CD4-positive, alpha-beta T cell treated with Interleukin-12 subunit alpha and Interleukin-12 subunit beta, for 1 hour (primary cell): ENCODE measurements at regions not wholly inside any gene's neighbourhood (a gene's known extent, or its start where the extent isn't known, plus 50 kb on each side); places are given as distances from the start of the nearest gene placed in this dataset.

Experiments used
- DNase-seq: peaks from one replicate; pipeline ENCODE4 v3.0.0-alpha.2; 2020

DNA sequence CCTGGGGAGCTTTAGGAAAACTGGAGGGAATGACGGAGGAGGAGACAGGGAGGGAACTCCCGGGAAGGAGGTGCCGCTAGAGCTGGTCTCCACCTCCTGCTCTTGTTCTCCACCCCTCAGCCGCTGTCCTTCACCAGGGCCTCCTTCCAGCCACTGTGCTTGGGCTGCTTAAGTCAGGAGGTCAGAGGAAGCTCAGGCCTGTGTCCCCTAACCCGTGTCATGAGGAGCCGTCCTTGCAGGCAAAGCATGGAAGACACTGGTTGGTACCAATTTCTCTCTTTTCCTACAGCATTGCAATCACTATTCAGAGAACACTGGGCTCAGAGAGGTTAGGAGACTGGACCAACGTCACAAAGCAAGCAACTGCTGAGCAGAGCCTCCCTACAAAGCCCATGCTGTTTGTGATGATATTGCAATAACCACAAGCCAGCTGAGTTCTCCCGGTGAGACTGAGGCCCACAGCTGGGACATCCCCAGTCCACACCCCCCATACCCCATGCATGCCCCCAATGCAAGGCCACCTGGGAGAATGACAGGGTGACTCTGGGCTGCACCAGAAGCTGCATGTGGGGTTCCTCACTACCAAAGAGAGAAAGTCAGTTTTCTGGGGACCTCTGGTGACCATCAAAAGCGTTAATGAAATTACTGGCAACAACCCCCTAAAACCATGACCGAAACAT is 427.5 kb downstream of the NPHP4 start:
- DNase-seq: no peak

DNA sequence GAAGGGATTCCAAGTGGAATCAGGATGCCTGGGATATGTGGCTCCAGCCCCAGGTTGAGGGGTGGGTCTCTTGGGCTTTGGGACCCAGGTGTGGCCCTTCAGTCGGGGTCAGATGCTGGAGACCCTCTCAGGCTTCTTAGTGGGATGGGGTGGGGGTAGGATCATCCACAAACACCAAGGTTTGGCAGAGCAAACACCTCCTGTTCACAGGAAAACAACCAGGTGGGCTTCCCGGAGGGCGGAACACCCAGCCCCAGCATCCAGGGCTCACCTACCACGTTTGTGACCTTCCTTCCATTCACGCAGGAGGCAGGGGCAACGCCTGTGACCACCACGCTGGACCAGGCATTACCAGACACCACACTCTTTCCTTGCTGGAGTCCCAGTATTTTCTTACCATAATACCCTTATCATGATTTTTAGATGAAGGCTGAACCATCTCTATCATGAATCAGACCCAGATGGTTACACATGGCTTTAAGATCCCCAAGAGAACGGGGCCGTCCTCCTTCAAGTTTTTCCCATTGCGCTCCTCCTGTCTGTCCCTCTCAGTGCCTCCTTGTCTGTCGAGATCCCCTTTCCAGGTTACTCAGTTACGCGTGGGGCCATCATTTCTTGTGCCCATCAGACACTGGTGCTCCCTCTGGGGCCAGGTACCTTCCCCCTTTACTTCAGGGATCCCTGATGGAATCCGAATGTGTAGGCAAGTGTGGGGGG is 428.2 kb downstream of the NPHP4 start:
- DNase-seq: no peak

DNA sequence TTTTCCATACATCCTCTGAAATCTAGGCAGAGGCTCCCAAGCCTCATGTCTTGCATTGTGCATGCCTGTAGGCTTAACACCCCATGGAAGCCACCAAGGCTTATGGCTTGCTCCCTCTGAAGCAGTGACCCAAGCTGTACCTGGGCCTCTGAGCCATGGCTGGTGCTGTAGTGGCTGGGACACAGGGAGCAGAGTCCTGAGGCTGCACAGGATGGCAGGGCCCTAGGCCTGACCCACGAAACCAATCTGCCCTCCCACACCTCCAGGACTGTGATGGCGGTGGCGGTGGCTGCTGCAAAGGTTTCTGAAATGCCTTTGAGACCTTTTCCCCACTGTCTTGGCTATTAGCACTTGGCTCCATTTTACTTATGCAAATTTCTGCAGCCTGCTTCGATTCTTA is 429.5 kb downstream of the NPHP4 start:
- DNase-seq: no peak

DNA sequence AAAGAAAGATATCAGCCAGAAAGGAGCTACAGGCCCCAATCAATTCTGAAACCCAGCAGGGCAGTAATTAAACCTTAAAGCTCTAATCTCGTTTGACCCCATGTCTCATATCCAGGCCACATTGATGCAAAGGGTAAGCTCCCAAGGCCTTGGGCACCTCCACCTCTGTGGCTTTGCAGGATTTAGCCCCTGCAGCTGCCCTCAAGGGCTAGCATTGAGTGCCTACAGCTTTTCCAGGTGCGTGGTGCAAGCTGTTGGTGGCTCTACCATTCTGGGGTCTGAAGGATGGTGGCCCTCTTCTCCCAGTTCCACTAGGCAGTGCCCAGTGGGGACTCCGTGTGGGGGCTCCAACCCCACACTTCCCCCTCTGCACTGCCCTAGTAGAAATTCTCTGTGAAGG is 429.9 kb downstream of the NPHP4 start:
- no peak for DNase-seq

DNA sequence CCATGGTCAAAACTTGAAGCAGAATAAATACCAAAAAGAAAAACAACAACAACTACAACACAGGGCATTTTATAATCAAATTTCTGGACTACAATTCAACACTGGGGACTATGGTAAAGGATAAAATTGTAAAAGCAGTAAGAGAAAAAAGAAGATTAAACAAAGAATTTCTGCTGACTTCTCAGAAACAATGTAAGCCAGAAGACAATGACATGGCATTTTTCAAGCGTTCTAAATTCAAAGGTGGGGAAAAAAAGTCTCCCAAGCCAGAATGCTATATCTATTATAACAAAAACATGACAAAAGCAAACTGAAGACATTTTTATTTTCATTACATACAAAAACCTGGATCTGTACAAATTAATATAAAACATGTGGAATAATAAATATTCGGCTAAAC is 433.1 kb downstream of the NPHP4 start:
- DNase-seq: no peak

DNA sequence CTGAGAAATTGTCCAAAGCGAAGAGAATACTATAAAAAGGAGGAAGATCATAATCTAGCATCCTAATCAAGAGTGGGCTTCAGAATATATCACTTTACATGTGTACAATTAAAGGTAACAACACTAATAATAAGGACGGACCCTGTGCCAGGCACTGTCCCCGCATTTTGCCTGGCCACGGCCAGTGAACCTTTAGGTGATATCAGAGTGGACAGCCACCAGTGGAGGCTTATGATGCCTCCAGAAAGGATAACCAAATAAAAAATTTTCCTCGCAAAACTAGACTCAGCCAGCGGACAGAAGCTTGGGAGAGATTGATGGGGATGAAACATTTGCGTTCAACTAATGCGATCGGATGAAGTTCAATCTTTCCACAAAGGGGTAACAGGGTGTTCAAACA is 436.4 kb downstream of the NPHP4 start:
- no peak for DNase-seq

DNA sequence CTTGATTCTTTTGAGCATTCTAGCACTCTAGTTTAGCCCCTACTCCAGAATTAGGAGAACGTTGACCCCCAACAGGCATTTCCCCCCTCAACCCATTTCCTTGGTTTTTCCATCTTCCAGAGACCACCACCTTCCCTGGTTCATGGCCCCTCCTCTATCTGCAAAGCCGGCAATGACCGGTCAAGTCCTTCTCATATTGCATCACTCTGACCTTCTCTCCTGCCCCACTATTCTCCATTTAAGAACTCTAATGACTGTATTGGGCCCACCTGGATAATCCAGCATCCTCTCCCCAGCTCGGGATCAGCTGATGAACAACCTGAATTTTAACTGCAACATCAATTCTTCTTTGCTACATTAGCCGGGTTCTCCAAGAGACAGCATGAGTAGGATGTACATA is 437.4 kb downstream of the NPHP4 start:
- DNase-seq: no peak

DNA sequence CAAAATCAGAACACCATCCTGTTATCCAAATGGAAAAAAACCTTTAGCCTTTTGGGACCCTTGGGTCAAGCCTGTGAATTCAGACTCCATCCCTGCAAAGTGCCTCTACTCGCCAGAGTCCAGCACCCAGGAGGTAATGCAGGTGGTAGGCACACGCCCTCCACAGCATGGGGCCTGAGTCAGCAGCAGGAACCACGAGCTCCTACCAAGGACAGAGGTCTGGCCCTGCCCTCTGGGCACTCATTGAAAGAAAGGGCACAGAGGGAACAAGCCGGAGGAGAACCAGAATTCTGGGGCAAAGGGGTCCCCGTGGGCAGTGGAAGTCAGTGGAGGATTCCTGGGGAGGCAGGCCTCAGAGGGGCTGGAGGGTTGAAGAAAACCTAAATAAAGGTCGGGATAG is 438.1 kb downstream of the NPHP4 start:
- DNase-seq: no peak

DNA sequence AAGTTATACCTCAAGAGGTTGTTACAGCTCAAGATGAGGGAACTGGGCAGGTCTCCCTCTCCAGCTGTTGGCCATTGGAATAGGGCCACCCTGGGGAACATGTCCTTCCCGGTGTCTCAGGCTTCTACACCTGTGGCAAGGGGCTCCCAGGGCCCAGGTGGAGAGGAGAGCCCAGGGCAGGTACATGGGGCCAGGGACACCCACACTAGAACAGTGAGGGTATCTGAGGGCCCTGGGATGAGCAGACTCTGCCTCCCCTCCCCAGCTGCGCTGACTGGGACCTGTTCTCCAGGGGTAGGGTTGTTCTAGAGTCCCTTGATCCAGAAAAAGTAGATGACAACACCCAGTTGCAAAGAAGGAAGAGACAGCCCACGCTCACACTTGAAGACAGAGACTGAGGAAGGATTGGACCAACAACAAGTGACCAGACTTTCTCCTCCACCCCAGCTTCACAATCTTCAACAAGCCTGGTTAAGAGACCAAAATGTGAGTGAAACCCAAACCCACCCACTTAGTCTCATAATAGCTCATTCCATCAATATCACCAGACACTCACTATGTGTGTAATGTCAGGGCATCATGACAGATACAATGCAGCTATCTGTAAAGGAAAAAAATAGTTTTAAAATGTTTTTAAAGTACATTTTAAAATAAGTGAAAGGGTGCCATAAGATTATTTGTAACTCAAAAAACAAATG is 439.3 kb downstream of the NPHP4 start:
- DNase-seq: no peak

DNA sequence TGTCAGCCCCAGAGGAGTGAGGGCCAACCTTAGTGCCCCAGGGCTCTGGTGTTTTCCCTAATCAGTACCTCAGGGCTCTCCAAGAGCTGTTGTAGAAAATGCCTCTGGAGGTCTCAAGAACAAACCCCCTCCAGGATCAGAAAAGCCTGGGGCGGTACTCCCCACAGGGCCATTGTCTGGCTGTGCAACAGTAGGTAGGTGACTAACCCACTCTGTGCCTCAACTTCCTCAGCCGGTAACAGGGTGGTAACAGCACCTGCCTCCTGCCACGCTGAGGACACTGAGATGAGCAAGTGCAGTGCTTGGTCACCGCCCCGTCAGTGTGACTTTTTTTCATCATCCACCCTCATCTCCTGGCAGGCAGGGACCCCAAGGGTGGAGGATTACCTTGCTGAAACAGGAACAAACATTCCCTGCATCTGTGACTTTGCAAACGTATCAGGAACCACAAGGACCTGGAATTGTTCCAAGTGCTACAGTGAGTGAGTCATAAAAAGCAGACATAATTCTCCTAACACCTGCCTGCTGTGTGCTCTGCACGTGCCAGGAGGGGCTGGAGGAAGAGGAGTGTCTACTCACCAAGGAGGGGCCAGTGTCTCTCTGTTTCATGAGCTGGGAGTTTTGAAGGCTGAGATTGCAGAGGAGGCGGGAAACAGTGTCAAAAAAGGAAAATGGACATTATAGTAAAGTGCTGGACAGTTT is 440.8 kb downstream of the NPHP4 start:
- no peak for DNase-seq

DNA sequence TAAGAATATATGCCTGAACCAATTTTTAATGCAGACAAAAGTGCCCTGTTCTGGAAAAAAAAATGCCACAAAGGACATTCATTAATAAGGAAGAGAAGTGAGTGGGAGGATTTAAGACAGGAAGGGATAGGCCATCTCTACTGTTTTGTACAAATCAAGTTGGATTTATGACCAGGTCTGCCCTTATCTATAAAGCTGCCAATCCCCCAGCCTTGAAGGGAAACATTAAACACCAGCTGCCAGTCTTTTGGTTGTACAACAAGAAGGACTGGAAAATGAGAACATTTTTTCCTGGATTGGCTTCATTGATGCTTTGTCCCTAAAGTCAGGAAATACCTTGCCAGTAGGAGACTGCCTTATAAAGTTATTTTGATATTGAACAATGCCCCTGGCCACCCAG is 444.0 kb downstream of the NPHP4 start:
- no peak for DNase-seq

DNA sequence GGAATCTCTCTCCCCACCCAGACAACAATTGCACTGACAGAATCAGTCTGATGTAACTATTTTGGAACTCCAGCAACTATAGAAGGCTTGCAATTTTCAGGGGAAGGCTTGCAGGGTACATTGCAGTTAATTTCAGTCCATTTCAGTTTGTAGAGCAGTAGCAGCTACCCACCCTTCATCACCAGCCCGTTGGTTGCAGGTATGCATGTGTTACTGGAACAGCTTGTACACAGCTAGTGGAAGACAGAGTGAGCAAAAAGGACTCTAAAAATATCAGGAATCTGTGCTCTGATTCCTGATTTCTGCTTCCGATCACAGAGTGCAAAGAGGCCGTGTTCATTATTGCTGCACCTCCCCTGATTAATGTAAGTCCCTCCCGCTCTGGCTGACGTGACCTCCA is 449.0 kb downstream of the NPHP4 start:
- DNase-seq: no peak

DNA sequence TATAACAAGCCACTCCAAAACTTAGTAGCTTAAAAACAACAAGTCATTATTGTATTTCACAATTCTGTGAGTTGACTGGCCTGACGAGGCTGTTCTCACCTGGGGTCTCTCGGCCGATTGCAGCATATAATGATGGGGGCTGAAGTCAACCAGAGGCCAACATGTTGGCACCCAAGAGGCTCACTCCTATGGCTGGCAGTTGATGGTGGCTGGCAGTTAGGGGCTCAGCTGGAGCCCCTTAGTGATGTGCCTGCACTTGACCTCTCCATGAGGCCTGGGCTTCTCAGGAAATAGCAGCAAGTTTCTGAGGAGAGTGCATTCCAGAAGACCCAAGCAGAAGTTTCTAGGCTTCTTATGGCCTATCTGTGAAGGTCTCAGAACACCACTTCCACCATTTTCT is 459.4 kb downstream of the NPHP4 start:
- no peak for DNase-seq

DNA sequence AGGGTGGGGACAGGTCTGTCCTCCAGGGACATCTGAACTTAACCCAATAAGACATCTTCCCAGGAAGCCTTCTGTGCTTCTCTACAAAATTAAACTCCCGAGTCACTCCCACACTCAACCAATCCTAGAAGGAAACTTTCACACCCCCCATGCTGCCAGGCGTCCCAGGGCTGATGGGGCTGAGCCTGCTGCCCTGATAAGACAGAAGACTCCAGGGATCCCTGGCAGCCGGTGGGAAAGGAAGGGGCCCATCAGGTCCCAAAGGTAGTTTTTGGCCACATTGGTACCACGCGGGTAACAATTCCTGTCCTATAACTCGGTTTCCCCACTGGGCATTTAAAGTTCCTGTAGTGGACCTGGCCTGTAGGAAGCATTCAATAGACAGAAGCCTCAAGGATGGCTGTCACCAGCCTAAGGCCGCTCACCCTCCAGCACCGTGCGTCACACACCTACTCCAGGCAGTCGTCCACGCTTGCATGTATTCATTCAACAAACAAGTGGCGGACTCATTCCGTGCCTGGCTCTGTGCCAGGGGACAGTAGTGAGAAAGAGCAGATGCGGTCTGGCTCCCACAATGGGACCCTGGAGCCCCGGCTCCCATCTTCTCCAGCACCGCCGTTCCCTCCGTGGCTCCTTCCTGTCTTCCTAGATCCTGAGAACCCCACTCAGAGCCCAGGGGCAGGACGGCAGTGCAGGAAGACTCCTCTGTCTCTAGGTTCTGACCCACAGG is 465.2 kb downstream of the NPHP4 start:
- no peak for DNase-seq

DNA sequence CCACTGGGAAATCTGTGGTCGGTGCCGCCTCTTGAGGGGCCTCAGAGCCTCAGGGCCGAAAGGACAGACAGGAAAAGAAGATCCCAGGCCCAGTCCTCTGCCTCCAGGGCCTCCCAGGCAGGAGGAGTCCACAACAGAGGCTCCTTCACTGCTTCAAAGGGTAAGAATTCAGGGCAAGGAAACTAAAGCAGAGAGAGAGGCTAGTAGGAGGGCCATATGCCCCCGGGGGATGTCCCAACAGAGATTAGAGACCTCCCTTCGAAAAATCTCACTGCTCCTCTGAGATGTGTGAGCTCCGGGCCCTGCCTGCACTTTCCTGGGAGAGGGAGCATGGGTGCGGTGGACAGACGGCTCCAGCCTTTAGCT is 465.9 kb downstream of the NPHP4 start:
- no peak for DNase-seq

DNA sequence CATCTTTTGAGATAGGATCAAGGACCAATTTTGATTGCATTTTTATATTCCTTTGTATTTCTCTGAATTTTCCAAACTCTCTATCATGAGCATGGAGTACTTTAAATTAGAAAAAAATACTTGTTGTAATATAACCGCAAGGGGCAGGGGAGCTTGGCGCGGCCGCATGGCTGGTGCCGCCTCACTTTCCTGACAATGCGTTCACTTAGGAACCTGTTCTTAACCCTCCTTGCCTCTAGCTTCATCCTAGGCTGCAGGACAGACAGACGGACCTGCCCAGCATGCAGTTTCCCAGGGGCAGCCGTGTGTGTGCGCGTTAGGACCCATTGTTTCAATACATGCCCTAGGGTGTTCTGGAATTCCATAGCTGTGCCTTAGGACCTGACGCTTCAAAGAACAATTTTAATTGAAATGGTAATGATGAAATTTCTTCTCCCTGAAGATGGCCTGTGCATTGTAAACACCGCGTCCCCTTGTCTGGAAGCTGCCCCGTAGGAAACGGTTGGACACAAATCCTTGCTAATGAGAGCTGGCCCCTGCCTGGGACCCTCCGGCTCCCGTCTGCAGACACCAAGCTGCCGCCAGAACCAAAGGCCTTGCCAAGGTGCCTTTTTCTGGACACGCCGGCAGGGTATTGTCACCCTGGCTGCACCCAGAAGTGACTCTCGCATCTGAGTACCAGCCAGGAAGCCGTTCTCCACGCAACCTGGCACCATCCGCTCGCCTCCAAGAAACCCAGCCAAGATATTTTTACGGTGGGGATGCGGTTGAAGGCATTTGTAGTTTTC is 466.4 kb downstream of the NPHP4 start:
- no peak for DNase-seq

DNA sequence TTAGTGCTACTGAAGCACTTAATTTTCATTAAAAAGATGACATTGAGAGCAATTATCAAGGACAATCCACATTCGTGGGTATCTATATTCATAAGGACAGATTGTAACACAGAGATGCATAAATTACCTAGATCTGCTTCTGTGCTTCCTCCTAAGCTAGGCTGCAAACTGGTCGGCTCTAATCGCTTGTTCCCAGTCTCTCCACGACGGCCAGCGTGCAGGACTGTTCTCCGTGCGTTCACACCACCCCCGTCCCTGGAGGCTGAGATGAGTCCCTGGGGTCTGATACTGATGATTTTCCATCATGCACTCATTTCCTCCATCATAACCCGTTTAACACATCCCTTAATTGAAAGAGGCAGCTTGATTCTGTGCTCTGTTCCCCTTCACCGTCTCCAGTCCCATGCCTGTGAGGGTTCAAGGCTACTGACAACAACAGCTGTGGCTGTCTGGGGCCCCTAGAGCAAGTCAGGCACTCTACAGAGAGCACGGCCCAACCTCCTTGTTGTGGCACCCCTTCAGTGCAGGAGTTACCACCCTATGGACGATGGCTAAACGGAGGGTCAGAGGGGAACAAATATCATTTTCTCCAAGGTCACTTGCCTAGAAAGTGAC is 469.6 kb downstream of the NPHP4 start:
- no peak for DNase-seq

DNA sequence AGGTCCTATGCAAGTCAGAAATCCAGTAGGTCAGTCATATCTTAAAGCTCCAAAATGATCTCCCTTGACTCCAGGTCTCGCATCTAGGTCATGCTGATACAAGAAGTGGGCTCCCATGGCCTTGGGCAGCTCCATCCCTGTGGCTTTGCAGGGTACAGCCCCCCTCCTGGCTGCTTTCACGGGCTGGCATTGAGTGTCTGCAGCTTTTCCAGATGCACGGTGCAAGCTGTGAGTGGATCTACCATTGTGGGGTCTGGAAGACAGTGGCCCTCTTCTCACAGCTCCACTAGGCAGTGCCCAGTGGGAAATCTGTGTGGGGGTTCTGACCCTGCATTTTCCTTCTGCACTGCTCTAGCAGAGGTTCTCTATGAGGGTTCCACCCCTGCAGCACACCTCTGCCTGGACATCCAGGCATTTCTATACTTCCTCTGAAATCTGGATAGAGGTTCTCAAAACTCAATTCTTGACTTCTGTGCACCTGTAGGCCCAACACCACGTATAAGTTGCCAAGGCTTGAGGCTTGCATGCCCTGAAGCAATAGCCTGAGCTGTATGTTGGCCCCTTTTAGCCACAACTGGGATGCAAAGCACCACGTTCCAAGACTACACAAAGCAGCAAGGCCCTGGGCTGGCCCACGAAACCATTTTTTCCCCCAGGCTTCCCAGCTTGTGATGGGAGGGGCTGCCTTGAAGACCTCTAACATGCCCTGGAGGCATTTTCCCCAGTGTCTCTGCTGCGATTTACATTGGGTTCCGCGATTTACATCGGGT is 472.7 kb downstream of the NPHP4 start:
- DNase-seq: no peak

DNA sequence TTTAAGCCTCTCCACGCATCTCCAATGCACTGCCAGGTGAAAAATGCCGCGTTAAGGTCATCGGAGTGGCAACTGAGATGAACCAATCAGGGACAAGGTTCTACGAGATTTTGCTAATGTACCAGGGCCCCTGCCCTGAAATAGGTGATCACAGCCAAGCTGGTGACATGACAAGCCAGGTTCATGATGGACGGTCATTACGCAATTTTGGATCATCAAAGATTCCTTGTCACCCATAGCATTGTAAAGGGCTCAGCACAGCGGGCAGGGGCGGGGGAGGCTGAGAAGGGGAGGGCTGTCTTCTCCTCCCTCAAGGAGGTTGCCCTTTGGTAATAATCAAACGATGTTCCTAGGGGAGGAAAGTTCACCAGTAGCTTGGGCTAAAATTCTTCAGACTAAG is 475.5 kb downstream of the NPHP4 start:
- DNase-seq: no peak

DNA sequence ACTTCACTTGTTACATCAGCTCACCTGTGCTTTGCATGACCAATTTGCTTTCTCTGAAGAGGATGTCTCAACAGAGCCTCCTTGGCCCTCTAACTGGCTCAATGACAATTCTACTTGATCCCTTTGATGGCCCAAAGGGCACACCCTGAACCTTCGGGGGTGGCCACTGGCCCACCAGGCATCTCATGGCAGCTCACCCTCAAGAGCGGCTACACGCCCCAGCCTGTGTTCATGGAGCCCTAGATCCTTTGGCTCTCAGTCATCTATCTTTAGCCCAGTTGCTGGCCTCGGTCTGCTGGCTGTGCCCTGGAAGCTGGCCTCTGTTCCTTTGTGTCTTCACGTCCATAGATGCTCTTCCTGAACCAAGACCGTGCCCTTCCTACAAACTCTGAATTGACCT is 476.7 kb downstream of the NPHP4 start:
- DNase-seq: no peak
